ENCODE measurements at regions not wholly inside any gene's neighbourhood (a gene's known extent, or its start where the extent isn't known, plus 50 kb on each side); places are given as distances from the start of the nearest gene placed in this dataset.
A peak's percentile ranks its signal among the peaks of the same experiment; 100 is the strongest.

DNA sequence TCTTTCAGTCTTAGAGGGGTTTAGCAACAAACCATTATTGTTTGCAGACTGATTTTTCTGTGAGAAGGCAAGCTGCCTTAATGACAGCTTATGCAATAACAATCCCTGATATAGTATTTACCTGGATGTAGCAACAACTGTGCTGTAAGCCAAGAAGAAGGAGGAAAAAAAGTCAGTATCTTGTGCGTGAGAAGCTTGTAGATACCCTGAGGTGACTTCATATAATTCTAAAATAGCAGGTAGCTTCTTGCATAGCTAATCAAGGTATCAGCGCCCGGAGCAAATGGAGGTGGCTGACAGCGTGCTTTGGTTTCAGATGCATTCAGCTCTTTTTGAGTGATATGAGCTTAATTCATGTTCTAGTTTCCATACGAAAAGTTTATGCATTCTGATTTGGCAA lies 309.8 kb downstream of the KLF5 start:
- DNase-seq, result no peak

DNA sequence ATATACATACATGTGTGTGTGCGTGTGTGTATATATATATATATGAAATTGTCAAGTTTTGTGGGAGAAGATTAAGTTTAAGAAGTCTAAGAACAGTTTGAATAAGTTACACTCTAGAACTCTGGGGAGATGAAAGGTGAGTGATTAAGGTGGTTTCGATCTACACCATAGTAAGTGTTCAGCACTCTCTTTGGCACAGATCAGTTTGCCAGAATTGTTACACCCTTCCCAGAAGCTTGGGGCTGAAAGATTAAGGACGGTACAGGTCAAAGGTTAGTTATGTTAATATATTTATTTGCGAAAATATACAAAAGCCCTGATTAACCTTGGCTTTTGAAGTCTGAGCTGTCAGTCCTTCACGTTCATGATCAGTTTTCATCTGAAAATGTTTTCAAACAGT lies 309.1 kb downstream of the KLF5 start:
- no peak for DNase-seq

DNA sequence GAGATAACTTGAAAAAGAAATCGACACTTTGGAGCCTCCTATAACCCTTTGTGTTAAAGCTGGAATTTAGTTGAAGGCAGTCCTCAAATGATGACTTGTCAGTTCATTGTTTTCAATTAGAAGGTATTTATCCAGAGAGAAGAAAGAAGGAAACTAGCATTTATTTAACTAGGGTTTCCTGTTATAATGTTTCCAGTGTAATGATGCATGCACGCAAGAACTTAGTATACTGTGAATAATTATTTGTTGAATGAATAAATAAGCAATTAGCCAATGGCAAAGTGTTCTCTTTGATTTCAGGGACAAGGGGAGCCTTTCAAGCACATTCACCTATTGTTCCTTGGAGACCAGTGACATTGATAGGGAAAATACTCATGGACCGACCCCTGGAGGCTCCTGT lies 307.4 kb downstream of the KLF5 start:
- no peak for DNase-seq

DNA sequence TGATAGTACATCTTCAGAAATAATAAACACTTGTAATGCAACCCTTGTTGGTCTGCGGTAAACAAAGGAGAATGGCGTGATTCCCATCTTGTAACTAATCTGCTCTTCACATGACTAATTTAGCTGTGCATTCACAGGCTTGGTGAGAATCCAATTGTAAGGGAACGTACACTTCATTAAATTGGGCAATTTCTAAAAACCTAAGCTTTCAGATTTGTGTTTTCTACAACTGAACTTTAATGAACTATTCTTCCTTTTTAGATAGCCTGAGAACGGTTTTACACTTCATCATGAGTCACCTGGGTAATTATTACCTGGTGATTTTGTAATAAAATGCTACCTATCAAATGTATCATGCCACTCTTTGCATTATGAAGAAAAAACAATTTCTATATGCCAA lies 306.9 kb downstream of the KLF5 start:
- DNase-seq, result peak; percentile 54

DNA sequence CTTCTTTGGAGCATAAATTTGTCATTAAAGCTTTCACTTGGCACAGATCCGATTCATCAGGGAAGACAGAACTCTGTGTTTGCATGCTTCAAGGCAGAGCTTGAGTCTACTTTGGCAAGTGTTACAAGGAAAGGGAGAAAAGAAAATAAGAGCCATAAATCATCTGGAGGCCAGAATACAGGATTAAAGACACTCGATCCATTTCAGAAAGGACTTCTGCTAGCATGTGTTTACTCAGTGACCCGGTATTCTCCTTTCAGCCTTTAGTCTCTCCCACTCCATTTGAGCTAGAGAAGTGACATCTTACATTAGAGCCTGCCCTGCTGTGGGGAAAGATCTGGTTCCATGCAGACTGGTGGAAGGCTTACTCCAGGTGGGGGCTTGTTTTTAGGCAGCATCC lies 306.4 kb downstream of the KLF5 start:
- DNase-seq, result peak; percentile 55

DNA sequence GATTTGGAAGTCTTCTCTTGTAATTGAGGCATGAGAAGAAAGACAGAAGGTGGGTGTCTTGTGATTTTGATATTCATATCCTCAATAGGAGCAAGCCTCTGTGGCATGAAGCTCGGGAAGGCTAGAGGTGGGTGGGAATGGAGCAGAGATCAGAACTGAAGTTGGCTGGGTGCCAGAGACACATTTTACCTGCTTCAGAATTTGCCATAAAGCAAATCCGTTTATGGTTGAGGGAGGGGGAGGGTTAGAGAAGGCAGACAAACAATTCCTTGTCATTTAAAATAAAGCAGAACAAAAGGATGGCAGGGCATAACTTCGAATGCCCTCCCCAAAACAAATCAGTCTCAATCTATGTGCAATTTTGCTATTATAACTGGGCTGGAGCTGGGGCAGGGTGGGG lies 305.9 kb downstream of the KLF5 start:
- no peak for DNase-seq

DNA sequence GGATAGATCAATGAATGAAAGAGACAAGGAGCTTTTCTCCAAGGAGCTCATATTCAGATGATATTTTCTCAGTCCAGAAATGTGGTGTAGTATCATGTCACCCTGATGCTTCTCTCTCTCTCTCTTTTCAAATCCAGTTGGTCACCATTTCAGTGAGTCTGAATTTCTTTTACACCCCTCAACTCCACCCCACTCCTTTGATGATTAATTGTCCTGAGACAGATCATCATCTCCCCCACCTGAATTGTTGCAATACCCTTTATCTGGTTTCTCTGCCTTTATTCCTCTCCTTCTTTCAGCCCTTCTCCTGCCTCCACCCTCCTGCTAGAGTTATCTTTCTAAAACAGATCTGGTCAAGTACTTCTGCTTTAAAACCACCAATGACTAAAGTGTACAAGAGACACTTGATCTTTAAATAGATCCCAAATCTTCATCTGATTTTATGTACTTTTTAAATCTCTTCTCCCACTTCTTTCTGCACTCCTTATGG lies 299.8 kb downstream of the KLF5 start:
- DNase-seq, result no peak

DNA sequence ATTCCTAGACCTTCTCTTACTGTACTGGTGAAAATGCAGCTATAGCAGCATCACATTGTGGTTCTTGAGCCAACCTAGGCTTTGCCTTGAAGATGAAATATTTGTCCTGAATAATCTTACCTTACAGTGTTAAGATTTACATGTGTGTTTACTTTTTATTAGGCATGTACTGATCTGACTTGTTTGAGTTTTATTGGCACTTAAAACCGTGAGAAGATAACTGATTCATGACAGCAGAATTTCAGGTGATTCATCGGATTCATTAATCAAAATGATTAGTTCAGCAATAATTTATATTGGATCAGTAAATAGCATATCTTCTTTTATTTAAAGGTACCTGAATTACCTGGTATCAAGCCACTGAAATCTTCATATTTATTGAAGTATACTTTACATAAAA lies 296.3 kb downstream of the KLF5 start:
- DNase-seq, result no peak

DNA sequence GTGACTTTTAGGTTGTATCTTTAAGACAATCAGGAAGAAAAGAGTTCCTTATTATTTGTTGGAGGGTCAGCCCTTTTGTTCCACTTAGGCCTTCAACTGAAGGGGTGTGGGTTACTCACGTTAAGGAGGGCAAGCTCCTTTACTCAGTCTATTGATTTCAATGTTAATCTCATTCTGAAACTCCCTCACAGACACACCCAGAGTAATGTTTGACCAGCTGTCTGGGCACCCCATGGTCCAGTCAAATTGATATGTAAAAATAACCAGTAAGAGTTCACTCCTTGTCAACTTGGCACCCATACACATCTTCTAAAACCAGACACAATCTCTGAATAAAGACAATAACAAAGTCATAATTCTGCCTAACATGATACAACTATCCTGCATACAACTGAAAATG lies 292.9 kb downstream of the KLF5 start:
- no peak for DNase-seq

DNA sequence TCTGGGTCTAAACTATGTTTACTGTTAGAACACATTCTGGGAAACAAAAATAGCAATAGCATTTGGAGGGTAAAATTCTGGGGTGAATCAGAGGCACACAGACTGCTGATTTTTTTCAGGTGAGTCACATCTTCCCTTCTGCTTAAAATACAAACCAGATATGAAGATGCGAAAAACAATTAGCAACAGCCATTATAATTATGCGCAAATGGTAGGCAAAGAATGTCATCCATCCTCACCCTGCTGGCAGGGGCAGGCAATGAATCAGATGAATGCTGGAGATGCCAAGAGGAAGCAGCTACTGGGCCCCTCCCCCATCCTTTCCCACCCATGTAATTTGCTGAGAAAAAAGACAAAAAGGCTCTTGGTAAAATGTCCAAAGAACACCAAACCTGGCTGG lies 282.9 kb downstream of the KLF5 start:
- DNase-seq, result no peak

DNA sequence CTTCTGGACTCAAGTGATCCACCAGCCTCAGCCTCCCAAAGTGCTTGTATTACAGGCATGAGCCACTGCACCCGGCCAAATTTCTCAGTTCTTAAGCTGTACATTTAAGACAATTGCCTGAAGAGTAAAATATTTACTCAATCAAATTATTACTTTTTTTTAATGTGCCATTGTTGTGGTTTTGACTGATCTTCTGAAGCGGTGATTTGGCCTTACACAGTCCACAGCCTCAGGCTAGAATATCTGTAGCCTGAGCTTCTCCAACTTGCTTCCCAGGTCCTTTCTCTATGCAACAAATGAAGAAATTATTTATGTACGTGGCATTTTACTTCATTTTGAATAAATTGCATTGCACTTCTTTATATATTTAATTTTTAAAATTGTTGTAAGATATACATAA lies 281.3 kb downstream of the KLF5 start:
- DNase-seq, result no peak

DNA sequence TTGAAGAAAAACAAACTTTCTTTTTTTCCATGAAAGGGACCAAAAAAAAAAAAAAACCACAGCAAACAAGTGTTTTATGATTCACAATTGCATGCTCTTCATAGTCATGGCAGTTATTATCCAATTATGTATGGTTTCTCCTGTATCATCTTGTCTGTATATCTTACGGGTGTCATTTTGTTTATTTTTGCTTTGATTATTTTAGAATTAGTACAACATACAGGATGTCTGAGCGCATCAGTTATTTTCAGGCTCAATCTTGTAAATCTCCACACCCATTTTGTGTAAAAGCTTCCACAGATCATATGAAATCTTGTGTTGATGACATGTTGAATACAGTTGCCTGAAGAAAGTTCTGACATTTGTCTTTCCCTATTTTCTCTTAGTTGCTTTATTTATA lies 280.3 kb downstream of the KLF5 start:
- no peak for DNase-seq

DNA sequence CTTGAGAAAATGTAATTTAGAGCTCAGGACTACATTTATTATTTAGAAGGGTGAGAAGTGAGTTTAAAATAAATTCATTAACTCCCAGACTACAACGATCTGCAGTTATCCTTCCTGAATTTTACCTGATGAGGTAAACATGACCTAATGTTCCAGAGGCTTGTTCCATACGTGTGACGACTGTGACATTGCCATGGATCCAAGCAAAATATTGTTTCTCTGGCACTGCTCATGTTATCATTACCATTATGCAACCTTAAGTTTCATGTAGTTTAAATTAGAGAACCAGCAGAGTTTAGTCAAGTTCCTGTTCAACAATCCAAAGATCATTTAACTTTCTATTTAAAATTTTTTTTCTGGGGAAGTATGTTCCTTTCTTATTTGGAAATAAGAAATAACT lies 279.6 kb downstream of the KLF5 start:
- DNase-seq, result no peak

DNA sequence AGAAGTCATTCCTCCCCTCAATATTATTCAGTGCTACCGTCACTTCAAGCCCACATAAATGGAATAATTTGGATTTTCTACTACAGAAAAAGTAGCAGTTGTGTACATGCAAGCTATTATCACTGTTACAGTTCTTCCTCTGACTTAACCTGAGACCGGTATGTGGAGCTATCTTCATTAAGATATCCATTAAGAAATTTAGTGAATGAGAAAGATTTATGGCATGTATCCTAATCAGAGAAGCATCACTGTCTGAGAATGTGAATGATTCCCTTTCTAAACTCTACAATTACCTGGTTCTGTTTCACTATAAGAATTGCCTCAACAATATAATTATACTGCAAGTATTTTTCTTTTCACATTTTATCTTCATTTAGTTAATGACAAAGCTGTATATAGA lies 278.7 kb downstream of the KLF5 start:
- DNase-seq, result no peak

DNA sequence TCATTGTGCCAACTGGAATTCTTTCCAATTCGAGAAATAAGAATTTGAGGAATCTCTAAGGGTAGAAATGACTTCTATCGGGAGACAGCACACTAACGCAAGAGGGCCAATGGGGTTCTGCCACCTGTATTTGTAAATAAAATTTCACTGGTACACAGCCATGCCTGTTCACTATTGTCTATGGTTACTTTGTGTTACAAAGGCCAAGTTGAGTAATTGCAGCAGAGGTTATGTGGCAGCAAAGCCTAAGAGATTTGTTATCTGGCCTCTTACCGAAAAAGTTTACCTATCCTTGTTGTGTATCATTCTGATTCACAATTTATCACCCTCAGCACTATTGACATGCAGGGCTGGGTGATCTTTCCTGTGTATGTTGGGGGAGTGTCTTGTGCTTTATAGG lies 278.0 kb downstream of the KLF5 start:
- DNase-seq, result no peak

DNA sequence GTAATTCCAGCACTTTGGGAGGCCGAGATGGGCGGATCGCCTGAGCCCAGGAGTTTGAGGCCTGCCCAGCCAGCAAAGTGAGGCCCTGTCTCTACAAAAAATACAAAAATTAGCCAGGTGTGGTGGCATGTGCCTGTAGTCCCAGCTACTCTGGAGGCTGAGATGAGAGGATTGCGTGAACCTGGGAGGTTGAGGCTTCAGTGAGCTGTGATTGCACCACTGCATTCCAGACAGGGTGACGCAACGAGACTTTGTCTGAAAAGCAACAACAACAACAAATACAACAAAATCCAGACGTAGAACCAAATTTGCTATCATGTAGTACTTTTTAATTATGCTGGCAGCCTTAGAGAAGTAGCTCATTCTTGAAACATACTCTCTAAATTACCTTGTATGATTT lies 277.1 kb downstream of the KLF5 start:
- no peak for DNase-seq

DNA sequence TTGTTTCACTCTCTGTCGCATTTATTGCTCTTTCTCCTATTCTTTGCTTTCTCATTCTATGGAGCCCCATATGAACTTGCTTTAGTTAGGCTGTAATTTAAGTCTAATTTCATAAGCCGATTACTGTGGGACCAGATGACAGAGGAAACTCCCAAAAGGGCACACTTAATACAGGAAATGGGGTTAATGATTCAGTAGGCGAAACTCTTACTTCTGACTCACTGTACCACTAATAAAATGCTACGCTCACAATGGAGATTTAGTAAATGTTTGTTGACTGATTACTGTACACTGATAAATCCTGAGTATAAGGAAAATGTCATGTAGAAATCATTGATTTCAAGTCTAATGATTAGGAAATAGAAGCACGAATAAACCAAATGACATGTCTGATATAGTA lies 276.4 kb downstream of the KLF5 start:
- DNase-seq, result no peak

DNA sequence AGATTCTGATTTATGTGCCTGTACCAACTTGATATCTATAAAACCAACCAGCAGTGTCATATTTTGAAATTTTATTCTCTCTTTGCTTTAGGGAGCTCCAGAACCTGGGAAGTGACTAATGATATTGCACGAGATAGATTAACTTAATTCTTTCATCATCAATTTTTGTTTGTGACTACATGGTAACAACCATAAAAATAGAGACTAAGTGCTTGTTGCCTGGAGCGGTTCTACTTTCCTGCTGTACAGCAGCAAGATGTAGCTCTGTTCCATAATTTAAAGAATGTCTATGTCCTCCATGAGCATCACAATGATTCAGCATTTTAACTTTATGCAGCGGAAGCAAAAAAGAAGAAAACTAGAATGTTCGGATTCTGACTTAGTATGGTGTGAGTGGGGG lies 275.6 kb downstream of the KLF5 start:
- DNase-seq, result no peak

DNA sequence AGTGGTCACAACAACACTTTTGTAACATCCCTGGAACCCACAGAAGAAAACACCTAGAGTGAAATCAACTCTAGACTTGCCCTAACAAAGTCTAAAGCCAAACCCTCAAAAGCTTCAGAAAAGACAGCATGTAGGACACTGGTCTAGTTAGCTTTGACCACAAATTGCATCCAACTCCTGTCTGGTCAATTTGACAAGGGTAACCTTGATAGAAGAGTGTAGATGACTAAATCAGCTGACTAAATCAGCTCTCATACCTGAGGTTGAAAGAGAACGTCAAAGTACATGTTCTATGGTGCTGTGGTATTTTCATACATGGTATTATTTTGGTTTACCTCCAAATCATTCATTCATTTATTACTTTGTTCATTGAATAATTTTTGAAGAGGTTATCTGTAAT lies 272.8 kb downstream of the KLF5 start:
- DNase-seq, result no peak

DNA sequence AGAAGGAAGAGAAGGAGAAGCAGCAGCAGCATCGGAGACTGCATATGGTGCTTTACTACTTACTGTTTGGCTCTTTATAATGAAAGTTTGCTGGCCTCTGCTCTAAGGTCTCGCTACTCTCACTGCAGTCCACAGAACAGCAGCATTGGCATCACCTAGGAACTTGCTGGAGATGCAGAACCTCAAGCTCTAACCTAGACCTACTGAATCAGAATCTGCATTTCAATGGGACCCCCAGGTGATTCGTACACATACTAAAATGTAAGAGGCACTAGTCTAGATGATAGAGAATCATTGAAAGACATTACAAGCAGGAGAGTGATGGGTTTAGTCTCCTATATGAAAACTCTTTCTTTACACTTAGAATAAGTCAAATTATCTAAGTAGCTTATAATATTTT lies 270.6 kb downstream of the KLF5 start:
- DNase-seq, result no peak

DNA sequence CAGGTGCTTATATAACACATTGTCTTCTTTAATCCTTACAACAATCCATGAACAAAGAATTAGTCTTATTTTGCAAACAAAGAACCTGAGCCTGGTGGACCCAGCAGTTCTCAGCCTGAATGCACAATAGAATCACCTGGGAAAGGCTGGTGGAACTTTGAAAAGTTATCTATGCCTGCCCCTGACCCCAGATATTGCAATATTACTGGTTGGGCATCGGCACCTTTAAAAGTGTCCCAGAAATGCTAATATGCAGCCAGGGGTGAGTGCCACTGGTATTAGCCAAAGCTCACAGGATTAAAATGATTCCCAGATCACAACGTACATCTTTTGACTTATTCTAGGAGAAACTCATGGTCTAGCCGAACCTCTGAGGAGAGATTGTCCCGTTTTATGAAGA lies 268.8 kb downstream of the KLF5 start:
- no peak for DNase-seq

DNA sequence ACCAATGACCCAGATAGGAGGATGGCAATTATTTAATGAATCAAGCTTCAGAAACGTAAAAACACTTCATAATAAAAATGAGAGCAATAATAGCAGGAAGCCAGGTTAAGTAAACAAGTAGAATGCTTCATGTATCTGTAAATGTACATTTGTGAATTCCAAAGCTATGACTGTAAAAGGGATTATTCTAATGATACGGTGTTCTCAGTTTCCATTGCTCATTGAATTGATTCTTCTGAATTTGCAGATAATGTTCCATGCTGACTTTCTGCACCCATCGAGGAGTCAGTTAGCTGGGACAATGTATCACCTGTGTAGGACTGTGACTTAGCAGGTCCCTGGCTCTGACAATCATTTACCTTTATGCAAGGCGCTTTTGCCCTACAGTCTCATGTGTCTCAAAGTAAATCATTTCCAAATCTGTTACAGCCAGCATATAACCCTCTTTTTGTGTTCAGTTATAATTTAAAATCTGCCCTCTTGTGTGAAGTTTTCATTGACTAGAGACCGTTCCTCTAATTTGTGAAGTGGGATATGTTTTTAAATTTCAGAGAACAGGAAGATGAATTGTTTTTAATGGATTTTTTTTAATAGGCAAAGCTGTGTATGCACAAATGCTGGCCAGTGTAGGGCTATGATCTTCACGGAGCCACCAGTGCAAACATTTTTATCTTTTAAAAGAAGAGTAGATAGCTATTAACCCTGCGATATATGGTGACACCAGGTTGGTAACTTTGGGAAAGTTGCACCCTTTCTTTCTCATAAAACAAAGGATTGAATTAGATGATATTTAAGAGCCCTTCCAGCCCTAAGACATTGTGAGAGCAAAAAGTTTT lies 267.1 kb downstream of the KLF5 start:
- no peak for DNase-seq

DNA sequence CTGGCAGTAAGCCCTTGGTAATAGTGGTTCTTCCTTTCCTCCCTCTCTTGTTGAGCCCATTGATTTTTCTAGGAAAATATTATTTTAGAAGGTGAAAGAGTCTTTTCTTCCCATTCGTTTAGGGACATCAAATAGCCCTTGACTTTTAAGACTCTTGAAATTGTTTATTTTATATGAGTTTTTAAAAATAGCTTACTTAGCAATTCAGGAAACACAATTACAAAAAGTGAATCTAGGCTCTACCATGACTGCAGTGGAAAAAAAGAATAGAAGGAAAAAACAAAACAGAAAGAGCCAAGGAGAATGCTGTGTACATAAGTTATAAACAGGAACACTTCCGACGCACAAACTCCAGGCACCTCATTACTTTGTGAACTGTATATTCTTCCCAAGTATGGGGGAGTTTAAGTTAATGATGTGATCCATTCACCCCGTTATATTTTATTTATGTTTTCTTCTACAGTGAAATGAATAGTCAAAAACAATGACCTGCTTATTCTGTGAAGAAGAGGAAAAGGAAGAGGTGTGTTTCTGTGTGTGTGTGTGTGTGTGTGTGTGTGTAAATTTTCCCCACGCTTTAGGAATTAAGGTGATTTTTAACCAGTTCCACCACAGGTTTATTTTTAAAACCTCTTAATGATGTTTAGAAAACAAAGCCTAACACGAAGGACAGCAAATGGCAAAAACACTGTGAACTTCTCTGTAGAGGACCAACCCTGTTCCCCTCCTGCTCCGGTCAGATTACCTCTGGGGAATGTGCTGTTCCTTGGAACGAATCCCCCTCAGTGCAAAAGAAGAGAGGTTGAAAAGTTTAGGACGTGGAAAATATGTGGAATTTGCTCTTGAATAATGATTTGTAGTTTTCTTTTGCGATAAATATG lies 266.3 kb downstream of the KLF5 start:
- no peak for DNase-seq

DNA sequence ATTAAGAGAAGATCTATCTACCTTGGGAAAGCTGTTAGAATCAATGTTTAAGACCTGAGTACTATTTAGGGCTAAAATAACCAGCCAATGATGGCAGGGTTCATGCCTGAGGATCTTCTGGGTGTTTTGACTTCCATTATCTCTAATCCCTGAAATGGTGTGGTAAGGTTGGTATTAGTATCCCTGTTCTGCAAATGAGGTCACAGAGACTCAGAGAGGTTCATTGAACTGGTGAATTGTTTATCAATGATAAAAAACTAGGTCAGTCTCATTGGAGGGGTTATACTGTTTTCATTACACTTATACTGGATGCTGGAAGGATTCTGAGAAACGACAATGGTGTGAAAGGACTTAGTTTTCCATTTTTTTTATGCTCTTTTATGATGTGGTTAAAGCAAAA lies 264.8 kb downstream of the KLF5 start:
- no peak for DNase-seq

Measured in NCI-H2029 treated with DMSO at 0.1 percent for 48 hours (cell line).